ENCODE measurements at regions not wholly inside any gene's neighbourhood (a gene's known extent, or its start where the extent isn't known, plus 50 kb on each side); places are given as distances from the start of the nearest gene placed in this dataset.

DNA sequence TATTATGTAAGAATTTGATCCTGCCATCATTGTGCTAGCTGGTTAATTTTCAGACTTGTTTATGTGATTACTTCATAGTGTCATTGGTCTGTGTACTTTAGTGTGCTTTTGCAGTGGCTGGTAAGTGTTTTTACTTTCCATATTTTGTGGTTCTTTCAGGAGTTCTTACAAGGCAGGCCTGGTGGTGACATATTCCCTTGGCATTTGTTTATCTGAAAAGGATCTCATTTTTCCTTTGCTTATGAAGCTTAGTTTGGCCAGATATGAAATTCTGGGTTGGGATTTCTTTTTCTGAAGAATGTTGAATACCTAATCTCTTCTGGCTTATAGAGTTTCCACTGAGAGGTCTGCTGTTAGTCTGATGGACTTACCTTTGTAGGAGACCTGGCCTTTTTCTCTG, 72.8 kb upstream of the MC4R start:
- no peak for DNase-seq

DNA sequence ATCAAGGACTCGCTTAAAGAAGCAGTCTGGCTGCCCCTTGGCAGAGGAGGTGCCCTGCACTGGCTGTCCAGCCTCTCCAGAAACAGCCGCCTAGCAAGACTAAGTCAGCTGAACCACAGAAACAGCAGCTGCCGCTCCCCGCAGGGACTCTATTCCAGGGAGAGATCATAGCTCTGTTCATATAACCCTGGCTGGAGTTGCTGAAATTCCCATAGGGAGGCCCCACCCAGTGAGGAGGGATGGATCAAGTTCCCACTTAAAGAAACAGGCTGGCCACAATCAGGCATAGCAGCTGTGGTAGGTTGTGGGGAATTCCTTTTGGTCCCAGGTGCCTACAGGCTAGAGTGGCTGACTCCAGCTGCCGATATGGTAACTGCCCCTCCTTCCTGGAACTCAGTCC, 74.2 kb upstream of the MC4R start:
- DNase-seq, result no peak

- DNase-seq, result no peak
Measured at GRCh38 chr18:60448487-60449267, 76.1 kb upstream of the MC4R start.

DNA sequence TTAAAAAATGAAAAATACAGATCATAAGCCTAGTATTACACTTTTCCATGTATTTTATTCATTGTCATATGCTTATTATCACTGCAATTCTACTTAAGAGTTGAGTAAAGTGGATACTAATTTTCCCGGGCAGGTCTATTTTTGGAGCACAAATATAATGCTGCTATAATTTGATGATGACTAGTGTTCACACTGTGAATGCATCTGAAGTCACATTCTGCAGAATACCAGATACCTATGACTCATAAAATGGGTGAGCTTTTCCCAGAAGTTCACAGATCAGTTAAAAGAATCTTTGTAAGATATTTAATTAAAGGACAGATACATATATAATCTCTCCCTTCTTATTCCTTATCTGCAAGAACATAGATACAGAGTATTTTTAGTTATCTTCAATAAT, 79.8 kb upstream of the MC4R start:
- no peak for DNase-seq

DNA sequence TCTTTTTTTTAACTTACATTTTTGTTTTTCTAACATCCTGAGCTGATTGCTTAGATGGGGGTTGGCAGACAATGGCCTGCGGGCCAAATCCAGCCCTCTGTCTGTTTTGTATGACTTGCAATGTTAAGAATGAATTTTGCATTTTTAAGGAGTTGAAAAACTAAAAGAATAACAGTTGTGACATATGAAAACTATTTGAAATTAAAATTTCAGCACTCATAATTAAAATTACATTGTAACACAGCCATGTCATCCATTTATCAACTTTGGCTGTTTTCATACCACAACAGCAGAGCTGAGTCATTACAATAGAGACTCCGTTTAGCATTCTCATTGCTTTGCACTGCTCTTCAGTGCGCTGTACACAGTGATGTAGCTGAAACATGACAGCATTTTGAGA, 94.1 kb upstream of the MC4R start:
- no peak for DNase-seq

DNA sequence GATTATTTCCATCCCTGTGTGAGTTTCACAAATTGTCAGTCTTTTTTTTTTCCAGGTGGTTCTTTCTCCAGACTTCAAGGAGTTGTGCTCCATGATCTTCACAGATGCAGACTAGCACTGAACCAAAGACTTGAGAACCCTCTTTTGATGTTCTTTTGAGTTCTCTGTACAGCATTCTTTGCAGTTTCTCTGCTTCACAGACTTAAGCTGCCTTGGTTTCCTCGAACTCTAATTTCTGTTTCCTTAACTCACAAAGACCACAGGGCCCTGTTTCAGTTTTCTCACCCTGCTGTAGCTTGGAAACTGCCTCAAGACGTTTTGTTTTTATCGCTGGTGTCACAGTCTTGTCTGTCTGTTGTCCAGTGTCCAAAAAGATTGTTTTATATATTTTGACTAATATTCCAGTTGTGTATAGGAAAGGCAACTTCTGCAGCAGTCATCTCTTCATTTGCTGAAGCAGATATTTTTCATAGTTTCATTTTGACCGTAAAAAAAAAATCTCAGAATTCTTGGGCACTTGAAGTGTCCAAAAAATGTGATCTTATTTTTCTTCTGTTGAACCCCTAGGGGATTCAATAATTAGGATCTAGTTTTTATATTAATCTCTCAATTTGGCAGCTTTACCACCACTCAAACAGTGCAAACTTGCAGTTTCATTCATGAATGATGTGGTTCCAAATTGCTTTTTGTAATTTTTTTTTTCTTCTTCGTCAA, 97.0 kb upstream of the MC4R start:
- DNase-seq, result no peak

DNA sequence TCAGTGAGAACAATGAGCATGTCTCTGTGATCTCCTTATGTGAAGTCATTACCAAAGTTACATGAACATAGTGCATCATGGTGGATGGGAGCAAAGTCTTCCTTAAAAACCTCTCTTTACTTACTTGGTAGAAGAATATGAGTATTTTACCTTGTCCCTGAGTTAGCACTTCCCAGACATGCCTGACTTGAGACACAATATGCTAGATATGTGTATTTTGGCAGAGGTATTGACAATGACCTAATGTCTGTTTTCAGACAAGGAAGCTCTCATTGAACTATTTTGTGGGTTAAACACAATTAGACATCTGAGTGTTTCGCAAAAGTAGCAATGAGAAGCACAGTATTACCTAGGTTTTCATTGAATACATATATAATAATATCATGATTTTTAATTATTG, 99.1 kb upstream of the MC4R start:
- no peak for DNase-seq

GRCh38 chr18:60485201-60485600, 112.6 kb upstream of the MC4R start:
- no peak for DNase-seq

GRCh38 chr18:60493066-60493465, 120.5 kb upstream of the MC4R start:
- no peak for DNase-seq

GRCh38 chr18:60499675-60500074, 127.1 kb upstream of the MC4R start:
- no peak for DNase-seq

DNA sequence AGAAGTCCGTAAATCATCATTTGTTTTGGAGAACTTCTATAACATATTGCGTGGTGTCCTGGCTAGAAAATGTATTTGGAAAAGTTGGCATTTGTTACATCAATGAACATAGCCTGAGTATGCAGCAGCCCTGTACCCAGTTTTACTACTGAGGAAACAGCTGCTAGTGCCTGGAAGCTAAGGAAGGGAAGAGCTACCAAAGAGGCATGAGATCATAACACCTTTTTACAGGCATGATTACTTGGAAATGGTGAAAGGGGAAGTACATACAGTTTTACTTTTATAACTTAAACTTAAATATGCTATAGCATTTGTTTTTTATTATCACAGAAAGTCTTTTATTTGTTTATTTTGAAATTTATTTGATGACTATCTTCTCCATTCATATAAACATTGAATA, 128.4 kb upstream of the MC4R start:
- DNase-seq, result no peak

DNA sequence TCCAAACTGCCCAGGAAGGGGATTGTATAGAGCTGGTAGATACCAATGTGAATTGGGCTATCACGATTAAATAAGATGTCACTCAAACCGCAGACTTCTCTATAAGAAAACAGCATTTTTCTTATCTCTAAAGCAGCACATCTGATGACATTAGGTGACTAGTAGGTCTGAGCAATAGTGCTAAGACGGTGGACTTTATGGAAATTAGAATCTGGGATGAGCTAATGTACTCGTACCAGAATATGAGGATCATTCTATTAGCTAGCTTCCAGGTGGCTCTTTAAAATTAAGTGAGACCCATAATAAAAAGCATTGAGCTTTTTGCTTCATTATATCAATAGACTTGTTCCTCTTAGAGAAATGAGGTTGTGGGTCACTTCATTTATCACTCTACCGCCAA, 130.0 kb upstream of the MC4R start:
- no peak for DNase-seq

DNA sequence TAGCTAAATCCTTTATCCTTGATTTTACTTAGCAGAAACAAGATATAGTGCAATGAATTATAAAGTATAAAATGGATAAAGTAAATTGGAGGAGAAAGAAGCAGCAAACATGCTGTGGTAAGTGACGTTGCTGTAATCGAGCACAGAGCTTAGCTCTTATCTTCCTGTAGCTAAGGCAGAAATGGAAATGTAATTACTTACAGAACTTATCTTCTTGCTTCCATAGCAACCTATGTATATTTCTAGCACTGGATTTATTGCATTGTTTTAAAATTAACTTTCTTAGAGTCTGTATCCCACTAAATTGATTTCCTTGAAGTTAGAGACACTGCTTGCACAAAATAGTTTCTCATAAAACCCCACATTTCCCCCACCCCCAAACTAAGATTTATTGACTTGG, 130.6 kb upstream of the MC4R start:
- DNase-seq, result no peak

DNA sequence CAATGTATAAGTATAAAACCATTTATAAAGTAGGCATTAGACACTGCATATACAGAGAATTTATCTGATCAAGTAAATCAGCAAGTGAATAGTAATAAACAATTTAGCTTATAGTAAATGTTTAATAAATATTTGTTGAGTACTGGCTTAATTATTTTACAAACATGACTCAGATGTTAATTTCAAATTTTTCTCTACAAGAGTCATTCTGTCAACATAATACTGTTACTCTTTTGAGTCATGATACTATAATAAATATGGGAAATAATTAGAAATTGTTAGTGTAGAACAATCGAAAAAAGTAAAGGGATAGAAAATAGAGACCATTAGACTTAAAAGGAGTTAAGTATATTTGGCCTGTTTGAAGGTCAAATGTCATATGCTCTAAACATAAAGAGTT, 133.6 kb upstream of the MC4R start:
- no peak for DNase-seq

GRCh38 chr18:60506682-60507081, 134.1 kb upstream of the MC4R start:
- DNase-seq, result no peak

GRCh38 chr18:60508108-60508507, 135.5 kb upstream of the MC4R start:
- no peak for DNase-seq

GRCh38 chr18:60534538-60534937, 162.0 kb upstream of the MC4R start:
- no peak for DNase-seq

- DNase-seq, result no peak
Measured at GRCh38 chr18:60537074-60537473, 164.5 kb upstream of the MC4R start.

- DNase-seq, result no peak
Measured at GRCh38 chr18:60538891-60539290, 166.3 kb upstream of the MC4R start.

DNA sequence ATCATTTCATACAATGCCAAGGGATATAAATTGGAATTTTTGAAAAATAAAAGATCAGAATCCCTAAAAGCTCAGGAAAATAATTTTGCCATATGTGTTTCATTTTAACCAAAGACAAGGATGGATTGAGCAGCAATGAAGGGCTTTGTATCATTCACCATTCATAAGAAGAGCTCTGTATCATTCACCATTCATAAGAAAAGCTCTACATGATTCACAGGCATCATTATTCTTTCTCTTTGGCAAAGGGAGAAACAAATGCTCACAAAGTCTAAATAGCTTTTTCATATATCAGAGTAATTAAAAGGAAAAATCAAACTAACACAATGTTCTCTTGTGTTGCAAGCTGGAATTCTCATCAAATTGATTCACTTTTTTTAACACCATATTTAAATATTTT, 169.1 kb upstream of the MC4R start:
- no peak for DNase-seq

GRCh38 chr18:60543646-60544045, 171.1 kb upstream of the MC4R start:
- DNase-seq, result no peak

DNA sequence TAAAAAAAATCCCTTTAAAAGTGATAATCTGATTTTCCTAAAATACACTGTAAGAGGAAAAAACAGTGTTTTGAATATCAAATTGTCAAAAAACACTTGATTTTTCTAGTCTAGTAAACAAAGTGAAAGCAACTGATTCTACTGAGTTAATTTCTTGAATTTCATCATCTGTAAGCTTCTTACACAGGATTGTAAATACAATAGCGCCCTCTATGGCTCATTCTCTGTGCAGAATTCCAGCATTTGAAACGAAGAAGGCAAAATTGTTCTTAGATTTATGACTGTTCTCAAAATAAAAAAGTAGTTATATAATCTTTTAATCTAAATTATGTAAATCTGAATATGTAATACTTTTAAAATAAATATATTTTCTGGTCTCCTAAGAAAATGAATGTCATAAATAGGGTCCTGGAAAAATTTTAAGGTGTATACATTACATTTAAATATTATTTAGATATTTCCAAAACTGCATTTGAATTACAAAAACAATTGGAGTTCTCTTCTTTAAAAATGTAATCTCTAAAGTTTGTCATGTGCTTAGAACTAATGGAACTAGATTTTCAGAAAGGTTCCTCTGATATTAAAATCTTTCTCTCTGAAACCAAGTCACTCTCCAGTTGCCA, 176.9 kb upstream of the MC4R start:
- DNase-seq, result peak in 1 of 2 donors; percentile 49

DNA sequence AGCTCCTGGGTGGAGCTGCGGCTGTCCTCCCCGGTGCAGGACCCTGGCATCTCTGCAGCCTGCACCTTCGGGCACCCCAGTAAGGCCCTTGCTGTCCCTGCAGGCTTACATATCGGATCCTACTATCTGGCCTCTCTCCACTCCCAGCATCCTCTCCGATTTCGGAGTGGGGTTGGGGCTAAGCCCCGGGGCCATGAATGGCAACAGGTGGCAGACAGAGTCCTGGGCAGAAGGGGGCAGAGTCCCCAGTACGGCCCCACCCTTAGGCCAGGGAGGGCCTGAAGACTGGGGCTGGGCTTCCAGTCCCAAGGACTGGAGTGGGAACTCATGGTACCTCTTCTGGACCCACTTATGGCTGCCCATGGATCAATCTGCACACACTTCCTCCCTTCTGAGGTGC, 180.4 kb upstream of the MC4R start:
- no peak for DNase-seq

DNA sequence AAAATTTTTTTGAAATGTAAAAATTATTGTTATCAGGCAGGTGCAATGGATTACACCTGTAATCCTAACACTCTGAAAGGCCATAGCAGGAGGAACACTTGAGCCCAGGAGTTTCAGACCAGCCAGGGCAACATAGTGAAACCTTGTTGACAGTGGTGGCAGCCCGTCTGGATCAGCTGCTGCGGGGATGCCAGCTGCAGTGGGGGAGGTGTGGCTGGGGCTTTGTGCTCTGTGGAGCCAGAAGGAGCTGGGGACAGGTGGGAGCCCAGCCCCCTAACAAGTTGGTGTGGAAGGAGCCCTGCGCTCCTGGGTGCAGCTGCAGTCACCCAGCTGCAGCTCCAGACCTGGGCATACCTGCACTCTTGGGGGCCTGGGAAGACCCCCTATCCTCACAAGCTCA, 182.4 kb upstream of the MC4R start:
- no peak for DNase-seq

Measured in bone marrow (tissue), 2 donors.